GM18507 (cell line): ENCODE measurements at regions not wholly inside any gene's neighbourhood (a gene's known extent, or its start where the extent isn't known, plus 50 kb on each side); places are given as distances from the start of the nearest gene placed in this dataset.
"Not testable (repeated sequence)": the region's sequence is repeated elsewhere in the genome, so short reads cannot be mapped to it uniquely, and the experiment has no call there.

Source experiments
- DNase-seq: peaks from one replicate; pipeline ENCODE4 v3.0.0; 2011; ENCODE audit warnings: low read depth; ENCODE audit not compliant: insufficient read length; ENCODE audit errors: extremely low spot score
- FAIRE-seq: peaks from 2 replicates; lab custom pipeline; 2011; peaks lifted over from hg19 to GRCh38; lab: Jason Lieb, UNC

GRCh38 chr5:82437565-82437964 is 159.4 kb upstream of the RPS23 start:
- not testable (repeated sequence) for FAIRE-seq, DNase-seq

DNA sequence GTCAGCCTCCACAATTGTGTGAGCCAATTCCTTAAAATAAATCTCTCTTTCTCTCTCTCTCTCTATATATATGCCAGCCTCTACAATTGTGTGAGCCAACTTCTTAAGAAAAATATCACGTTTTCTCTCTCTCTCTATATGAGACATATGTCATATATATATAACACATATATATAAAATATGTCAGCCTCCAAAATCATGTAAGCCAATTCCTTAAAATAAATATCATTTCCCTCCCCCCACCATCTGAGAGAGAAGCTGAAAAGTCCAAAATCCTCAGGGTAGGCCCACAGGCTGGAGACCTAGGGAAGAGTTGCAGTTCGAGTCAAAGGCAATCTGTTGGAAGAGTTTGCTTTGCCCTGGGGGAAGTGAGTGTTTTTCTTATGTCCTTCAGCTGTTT is 158.1 kb upstream of the RPS23 start:
- FAIRE-seq (no peak), DNase-seq (no peak)

DNA sequence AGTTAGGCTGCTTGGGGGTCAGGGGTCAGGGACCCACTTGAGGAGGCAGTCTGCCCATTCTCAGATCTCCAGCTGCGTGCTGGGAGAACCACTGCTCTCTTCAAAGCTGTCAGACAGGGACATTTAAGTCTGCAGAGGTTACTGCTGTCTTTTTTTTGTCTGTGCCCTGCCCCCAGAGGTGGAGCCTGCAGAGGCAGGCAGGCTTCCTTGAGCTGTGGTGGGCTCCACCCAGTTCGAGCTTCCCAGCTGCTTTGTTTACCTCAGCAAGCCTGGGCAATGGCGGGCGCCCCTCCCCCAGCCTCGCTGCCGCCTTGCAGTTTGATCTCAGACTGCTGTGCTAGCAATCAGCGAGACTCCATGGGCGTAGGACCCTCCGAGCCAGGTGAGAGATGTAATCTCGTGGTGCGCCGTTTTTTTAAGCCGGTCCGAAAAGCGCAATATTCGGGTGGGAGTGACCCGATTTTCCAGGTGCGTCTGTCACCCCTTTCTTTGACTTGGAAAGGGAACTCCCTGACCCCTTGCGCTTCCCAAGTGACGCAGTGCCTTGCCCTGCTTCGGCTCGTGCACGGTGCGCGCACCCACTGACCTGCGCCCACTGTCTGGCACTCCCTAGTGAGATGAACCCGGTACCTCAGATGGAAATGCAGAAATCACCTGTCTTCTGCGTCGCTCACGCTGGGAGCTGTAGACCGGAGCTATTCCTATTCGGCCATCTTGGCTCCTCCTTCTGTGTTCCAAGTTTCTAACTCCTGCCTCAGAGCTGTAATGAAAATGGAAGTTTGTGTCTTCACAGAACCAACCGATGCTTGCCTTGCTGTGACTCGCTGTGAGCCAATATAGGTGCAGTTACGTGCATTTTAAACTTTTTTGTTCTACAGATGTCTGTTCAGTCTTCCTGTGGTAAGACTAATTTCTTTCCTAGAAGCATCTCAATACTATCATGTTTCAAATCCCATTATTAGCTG is 156.8 kb upstream of the RPS23 start:
- FAIRE-seq, DNase-seq: not testable (repeated sequence)

GRCh38 chr5:82426464-82427154 is 148.5 kb upstream of the RPS23 start:
- no peak for FAIRE-seq
- DNase-seq, result no peak

DNA sequence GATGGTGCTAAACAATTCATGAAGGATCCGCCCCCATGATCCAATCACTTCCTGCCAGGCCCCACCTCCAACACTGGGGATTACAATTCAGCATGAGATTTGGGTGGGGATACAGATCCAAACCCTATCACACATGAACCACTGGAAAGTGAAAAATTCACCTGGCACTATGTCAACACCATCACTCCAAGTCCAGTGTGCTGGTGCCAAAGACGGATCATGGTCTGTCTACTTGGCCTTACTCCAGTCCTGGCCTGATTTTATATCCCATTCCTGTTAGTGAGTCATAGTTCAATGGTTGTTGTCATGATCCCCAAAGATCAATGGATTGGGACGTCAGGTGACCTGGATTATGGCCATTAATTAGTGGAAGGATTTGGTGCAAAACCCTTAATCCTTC is 147.4 kb upstream of the RPS23 start:
- FAIRE-seq, result no peak
- DNase-seq, result no peak

DNA sequence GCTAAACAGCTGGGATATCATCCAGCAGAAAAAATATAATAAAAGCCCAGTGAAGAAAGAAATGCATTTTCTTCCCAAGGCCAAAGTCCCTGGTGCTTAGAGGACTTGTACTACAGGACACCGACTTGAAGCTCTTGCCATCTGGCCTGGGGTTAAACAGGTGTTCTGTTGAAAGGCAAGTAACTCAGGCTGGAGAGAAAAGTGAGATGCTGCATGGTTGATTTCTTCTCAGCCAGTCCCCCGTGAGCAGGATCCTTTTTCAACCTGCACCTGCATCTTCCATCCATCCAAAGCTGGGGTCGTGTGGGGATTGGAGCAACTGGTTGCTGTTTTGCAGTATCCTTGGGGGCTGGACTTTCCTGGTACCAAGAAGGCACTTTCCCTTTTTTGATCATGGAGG is 146.1 kb upstream of the RPS23 start:
- DNase-seq (no peak), FAIRE-seq (no peak)

GRCh38 chr5:82422751-82423181 is 144.6 kb upstream of the RPS23 start:
- DNase-seq (no peak), FAIRE-seq (no peak)

DNA sequence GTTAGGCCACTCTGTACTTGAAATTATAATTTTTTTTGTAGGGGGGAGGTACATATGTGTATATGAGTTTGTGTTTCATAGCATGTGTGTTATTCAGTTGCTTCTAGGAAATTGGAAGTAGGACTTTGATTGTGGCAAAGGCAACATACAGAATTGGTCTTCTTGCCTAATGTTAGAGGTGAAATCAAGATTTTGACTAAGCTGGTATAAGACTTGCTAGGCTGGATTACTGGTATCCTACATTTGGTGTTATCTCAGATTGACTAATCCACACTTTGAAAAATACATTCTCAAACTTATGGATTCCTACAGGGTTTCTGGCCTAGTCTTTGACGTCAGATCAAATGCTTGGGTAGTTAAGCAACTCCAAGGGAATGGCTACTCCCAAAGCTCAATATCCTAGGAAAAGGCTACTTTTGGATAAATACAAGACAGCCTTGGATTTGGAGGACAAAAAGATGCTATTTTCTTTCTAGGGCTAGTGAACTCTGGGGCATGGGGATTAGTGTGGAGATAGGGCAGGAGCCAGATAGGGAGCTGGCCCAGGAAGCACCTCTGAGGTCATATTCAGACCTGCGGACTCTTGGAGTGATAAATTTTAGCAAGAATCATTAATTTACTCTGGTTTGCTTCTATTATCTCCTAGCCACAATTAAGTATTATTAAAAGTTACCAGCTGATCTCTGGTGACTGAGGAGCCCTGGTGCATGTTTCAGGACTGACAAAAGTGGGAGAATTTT is 144.0 kb upstream of the RPS23 start:
- no peak for FAIRE-seq
- DNase-seq, result no peak

- FAIRE-seq (no peak), DNase-seq (no peak)
These were observed 143.0 kb upstream of the RPS23 start for GRCh38 chr5:82421119-82421518.

- not testable (repeated sequence) for FAIRE-seq, DNase-seq
These were observed 142.4 kb upstream of the RPS23 start for GRCh38 chr5:82420524-82420923.

- no peak for DNase-seq
- FAIRE-seq, result no peak
These were observed 141.6 kb upstream of the RPS23 start for GRCh38 chr5:82419559-82420332.

DNA sequence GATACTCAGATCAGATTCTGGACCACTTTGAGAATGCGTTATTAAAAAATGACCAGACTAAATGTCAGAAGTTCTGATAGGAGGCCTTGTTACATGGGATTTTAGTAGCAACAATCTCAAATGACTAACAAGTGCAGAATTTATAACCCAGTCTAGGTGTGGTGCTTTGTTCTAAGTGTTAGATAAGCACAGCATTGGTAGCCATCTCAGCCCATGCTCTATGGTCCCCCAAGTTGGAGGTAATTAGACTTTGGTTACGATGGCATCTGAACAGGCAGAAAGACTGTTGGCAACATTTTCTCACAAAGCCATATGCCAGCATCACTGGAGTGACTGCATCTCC is 140.4 kb upstream of the RPS23 start:
- no peak for DNase-seq
- no peak for FAIRE-seq

DNA sequence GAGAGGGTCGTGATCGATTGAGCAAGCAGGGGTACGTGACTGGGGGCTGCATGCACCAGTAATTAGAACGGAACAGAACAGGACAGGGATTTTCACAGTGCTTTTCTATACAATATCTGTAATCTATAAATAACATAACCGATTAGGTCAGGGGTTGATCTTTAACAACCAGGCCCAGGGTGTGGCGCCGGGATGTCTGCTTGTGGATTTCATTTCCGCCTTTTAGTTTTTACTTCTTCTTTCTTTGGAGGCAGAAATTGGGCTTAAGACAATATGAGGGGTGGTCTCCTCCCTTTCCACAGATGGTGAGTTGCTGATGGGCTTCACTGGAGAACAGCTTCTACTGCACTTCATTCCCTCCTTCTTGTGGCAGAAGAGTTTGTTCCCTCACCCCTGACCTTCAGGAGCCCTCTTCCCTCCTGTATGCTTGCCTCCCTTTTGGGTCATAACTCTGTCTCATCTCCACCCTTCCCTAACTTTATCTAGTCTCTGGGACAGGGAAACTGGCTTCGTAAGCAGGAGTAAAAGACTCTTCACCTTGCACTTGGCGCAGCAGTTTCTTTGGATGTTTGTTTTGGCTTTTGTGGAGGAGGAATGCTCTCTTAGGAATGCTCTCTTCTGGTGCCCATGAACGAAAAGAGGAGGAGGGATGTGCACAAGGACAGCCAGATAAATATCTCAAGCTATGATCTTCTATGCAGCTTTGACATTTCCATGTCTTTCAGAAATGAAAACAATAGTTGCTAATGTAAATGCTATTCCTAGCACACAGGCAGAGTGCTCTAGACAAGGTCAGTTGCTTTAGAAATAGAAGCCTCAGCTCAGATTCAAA is 139.8 kb upstream of the RPS23 start:
- no peak for FAIRE-seq
- no peak for DNase-seq

DNA sequence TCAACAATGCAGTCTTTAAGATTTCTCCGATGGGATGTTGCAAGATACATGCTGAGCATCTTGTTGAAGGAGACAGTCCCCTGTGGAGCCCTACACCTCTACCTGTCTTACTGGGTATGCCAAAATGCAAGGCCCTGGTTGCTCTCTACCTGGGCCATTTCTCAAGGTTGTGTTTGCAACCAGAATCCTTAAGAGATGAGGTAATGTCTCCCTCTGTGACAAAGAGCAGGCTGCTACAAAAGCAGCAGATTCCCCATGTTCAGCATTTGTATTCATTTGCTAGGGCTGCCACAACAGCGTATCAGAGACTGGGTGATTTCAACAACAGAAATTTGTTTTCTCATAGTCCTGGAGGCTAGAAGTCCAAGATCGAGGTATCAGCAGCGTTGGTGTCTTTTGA is 138.4 kb upstream of the RPS23 start:
- DNase-seq (no peak), FAIRE-seq (no peak)

DNA sequence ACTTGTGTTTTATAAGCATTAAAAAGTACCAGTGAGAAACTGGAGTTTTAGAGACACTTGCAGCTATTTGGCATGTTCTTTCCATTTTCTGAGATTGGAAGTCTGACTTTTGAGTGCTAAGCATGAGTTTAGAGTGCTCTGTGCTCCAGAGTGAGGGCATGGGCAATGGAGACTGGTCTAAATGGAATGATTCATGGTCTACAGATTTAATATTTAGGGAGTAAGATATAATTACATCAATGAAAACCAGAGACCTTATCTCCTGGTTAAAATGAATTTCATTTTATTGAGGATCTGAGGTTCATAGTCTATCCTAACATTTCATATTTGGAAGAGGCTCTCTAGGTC is 135.9 kb upstream of the RPS23 start:
- DNase-seq (no peak), FAIRE-seq (no peak)

DNA sequence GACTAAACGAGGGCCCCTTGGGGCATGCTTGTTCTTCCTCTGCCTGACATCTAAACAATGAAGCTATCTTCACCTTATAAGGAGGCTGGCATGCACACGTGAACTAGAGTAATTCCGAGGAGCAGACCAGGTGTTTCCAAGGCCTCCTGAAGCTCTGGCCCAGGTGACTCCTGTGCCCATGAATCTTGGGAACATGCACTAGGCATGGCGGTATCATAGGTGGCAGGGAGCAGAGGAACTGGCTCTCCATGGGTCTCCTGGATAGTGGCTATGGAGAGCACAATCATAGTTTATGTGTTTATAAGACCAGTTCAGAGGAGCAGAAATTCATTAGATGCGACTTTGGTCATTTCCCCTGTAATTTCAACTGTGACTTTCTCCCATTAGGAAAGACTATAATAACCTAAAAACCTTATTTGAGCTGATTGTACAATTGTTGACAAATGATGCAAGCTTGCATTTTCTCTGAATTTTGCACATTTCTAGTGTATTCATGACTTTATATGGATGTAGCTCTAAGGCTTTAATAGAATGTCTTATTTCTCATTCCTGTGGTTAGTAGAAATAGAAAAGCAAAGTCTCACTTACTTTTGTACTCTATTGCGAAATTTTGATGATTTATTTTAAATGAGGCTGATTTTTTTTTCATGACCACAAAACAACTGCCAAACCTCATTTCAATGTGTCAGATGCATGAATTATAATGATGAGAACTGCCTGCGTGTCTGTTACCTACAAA is 135.3 kb upstream of the RPS23 start:
- no peak for FAIRE-seq

GRCh38 chr5:82408033-82408432 is 129.9 kb upstream of the RPS23 start:
- DNase-seq (no peak), FAIRE-seq (no peak)

More for the DNA sequence above, 135.3 kb upstream of the RPS23 start:
- no peak for DNase-seq

- DNase-seq, result no peak
- FAIRE-seq, result no peak
These were observed 128.1 kb upstream of the RPS23 start for GRCh38 chr5:82406205-82406773.
